ENCODE measurements at regions not wholly inside any gene's neighbourhood (a gene's known extent, or its start where the extent isn't known, plus 50 kb on each side); places are given as distances from the start of the nearest gene placed in this dataset.

- Histone ChIP-seq H3K9me3 (ENCODE audit: control insufficient read depth in 2 of 2, low read length in 2 of 2) (no peaks in the 10 kb centered on the region), H3K4me1 (ENCODE audit: control insufficient read depth in 2 of 2, insufficient read depth in 2 of 2, low read length in 2 of 2) (no peaks in the 10 kb centered on the region), H3K27me3 (ENCODE audit: control insufficient read depth in 2 of 2, insufficient read depth in 2 of 2, low read length in 2 of 2) (no peaks in the 10 kb centered on the region), H3K9ac (ENCODE audit: low read depth in 1 of 2, low read length in 2 of 2) (no peak overlapping the region), H3K4me3 (ENCODE audit: low read length in 2 of 2) (no peak overlapping the region), H3K36me3 (ENCODE audit: control insufficient read depth in 2 of 2, insufficient read depth in 2 of 2, low read length in 2 of 2) (no peaks in the 10 kb centered on the region), H3K27ac (ENCODE audit: low read depth in 2 of 2, low read length in 2 of 2) (no peak overlapping the region)
These were observed 158.9 kb upstream of the MEIS1 start for GRCh38 chr2:66275984-66276383.

- no peaks in the 10 kb centered on the region for H3K27me3 ChIP-seq (ENCODE audit: control insufficient read depth in 2 of 2, insufficient read depth in 2 of 2, low read length in 2 of 2)
- H3K9me3 ChIP-seq (ENCODE audit: control insufficient read depth in 2 of 2, low read length in 2 of 2) = no peaks in the 10 kb centered on the region
- no peak overlapping the region for H3K9ac ChIP-seq (ENCODE audit: low read depth in 1 of 2, low read length in 2 of 2)
- H3K36me3 ChIP-seq (ENCODE audit: control insufficient read depth in 2 of 2, insufficient read depth in 2 of 2, low read length in 2 of 2) = no peaks in the 10 kb centered on the region
- no peak overlapping the region for H3K27ac ChIP-seq (ENCODE audit: low read depth in 2 of 2, low read length in 2 of 2)
- no peak overlapping the region for H3K4me3 ChIP-seq (ENCODE audit: low read length in 2 of 2)
- H3K4me1 ChIP-seq (ENCODE audit: control insufficient read depth in 2 of 2, insufficient read depth in 2 of 2, low read length in 2 of 2) = no peaks in the 10 kb centered on the region
These were observed 160.9 kb upstream of the MEIS1 start for GRCh38 chr2:66273933-66274490.

GRCh38 chr2:66272751-66273150 lies 162.2 kb upstream of the MEIS1 start:
- no peaks in the 10 kb centered on the region for H3K27me3 ChIP-seq (ENCODE audit: control insufficient read depth in 2 of 2, insufficient read depth in 2 of 2, low read length in 2 of 2)
- H3K4me3 ChIP-seq (ENCODE audit: low read length in 2 of 2) = no peak overlapping the region
- no peaks in the 10 kb centered on the region for H3K36me3 ChIP-seq (ENCODE audit: control insufficient read depth in 2 of 2, insufficient read depth in 2 of 2, low read length in 2 of 2)
- H3K9me3 ChIP-seq (ENCODE audit: control insufficient read depth in 2 of 2, low read length in 2 of 2) = no peaks in the 10 kb centered on the region
- no peaks in the 10 kb centered on the region for H3K4me1 ChIP-seq (ENCODE audit: control insufficient read depth in 2 of 2, insufficient read depth in 2 of 2, low read length in 2 of 2)
- H3K27ac ChIP-seq (ENCODE audit: low read depth in 2 of 2, low read length in 2 of 2) = no peak overlapping the region
- H3K9ac ChIP-seq (ENCODE audit: low read depth in 1 of 2, low read length in 2 of 2) = no peak overlapping the region

- H3K4me3 ChIP-seq (ENCODE audit: low read length in 2 of 2) = no peak overlapping the region
- H3K27me3 ChIP-seq (ENCODE audit: control insufficient read depth in 2 of 2, insufficient read depth in 2 of 2, low read length in 2 of 2) = no peaks in the 10 kb centered on the region
- no peaks in the 10 kb centered on the region for H3K4me1 ChIP-seq (ENCODE audit: control insufficient read depth in 2 of 2, insufficient read depth in 2 of 2, low read length in 2 of 2)
- no peaks in the 10 kb centered on the region for H3K9me3 ChIP-seq (ENCODE audit: control insufficient read depth in 2 of 2, low read length in 2 of 2)
- no peak overlapping the region for H3K27ac ChIP-seq (ENCODE audit: low read depth in 2 of 2, low read length in 2 of 2)
- H3K36me3 ChIP-seq (ENCODE audit: control insufficient read depth in 2 of 2, insufficient read depth in 2 of 2, low read length in 2 of 2) = no peaks in the 10 kb centered on the region
- H3K9ac ChIP-seq (ENCODE audit: low read depth in 1 of 2, low read length in 2 of 2) = no peak overlapping the region
These were observed 163.1 kb upstream of the MEIS1 start for GRCh38 chr2:66271777-66272176.

GRCh38 chr2:66270247-66270646 lies 164.7 kb upstream of the MEIS1 start:
- no peaks in the 10 kb centered on the region for H3K36me3 ChIP-seq (ENCODE audit: control insufficient read depth in 2 of 2, insufficient read depth in 2 of 2, low read length in 2 of 2)
- no peak overlapping the region for H3K4me3 ChIP-seq (ENCODE audit: low read length in 2 of 2)
- no peaks in the 10 kb centered on the region for H3K9me3 ChIP-seq (ENCODE audit: control insufficient read depth in 2 of 2, low read length in 2 of 2)
- no peaks in the 10 kb centered on the region for H3K27me3 ChIP-seq (ENCODE audit: control insufficient read depth in 2 of 2, insufficient read depth in 2 of 2, low read length in 2 of 2)
- no peak overlapping the region for H3K27ac ChIP-seq (ENCODE audit: low read depth in 2 of 2, low read length in 2 of 2)
- no peak overlapping the region for H3K9ac ChIP-seq (ENCODE audit: low read depth in 1 of 2, low read length in 2 of 2)
- H3K4me1 ChIP-seq (ENCODE audit: control insufficient read depth in 2 of 2, insufficient read depth in 2 of 2, low read length in 2 of 2) = no peaks in the 10 kb centered on the region

GRCh38 chr2:66269166-66269565 lies 165.8 kb upstream of the MEIS1 start:
- no peaks in the 10 kb centered on the region for H3K36me3 ChIP-seq (ENCODE audit: control insufficient read depth in 2 of 2, insufficient read depth in 2 of 2, low read length in 2 of 2)

GRCh38 chr2:66268756-66269155 lies 166.2 kb upstream of the MEIS1 start:
- no peaks in the 10 kb centered on the region for H3K9me3 ChIP-seq (ENCODE audit: control insufficient read depth in 2 of 2, low read length in 2 of 2)
- no peaks in the 10 kb centered on the region for H3K4me1 ChIP-seq (ENCODE audit: control insufficient read depth in 2 of 2, insufficient read depth in 2 of 2, low read length in 2 of 2)
- H3K9ac ChIP-seq (ENCODE audit: low read depth in 1 of 2, low read length in 2 of 2) = no peak overlapping the region
- no peak overlapping the region for H3K27ac ChIP-seq (ENCODE audit: low read depth in 2 of 2, low read length in 2 of 2)
- H3K27me3 ChIP-seq (ENCODE audit: control insufficient read depth in 2 of 2, insufficient read depth in 2 of 2, low read length in 2 of 2) = no peaks in the 10 kb centered on the region
- no peak overlapping the region for H3K4me3 ChIP-seq (ENCODE audit: low read length in 2 of 2)
- H3K36me3 ChIP-seq (ENCODE audit: control insufficient read depth in 2 of 2, insufficient read depth in 2 of 2, low read length in 2 of 2) = no peaks in the 10 kb centered on the region

More at GRCh38 chr2:66269166-66269565, 165.8 kb upstream of the MEIS1 start:
- H3K9ac ChIP-seq (ENCODE audit: low read depth in 1 of 2, low read length in 2 of 2) = no peak overlapping the region
- H3K9me3 ChIP-seq (ENCODE audit: control insufficient read depth in 2 of 2, low read length in 2 of 2) = no peaks in the 10 kb centered on the region
- H3K4me3 ChIP-seq (ENCODE audit: low read length in 2 of 2) = no peak overlapping the region
- no peaks in the 10 kb centered on the region for H3K4me1 ChIP-seq (ENCODE audit: control insufficient read depth in 2 of 2, insufficient read depth in 2 of 2, low read length in 2 of 2)
- H3K27ac ChIP-seq (ENCODE audit: low read depth in 2 of 2, low read length in 2 of 2) = no peak overlapping the region
- H3K27me3 ChIP-seq (ENCODE audit: control insufficient read depth in 2 of 2, insufficient read depth in 2 of 2, low read length in 2 of 2) = no peaks in the 10 kb centered on the region

GRCh38 chr2:66264354-66264753 lies 170.6 kb upstream of the MEIS1 start:
- Histone ChIP-seq H3K4me3 (ENCODE audit: low read length in 2 of 2) (no peak overlapping the region), H3K27me3 (ENCODE audit: control insufficient read depth in 2 of 2, insufficient read depth in 2 of 2, low read length in 2 of 2) (no peaks in the 10 kb centered on the region), H3K36me3 (ENCODE audit: control insufficient read depth in 2 of 2, insufficient read depth in 2 of 2, low read length in 2 of 2) (no peaks in the 10 kb centered on the region), H3K4me1 (ENCODE audit: control insufficient read depth in 2 of 2, insufficient read depth in 2 of 2, low read length in 2 of 2) (no peaks in the 10 kb centered on the region), H3K27ac (ENCODE audit: low read depth in 2 of 2, low read length in 2 of 2) (no peak overlapping the region), H3K9ac (ENCODE audit: low read depth in 1 of 2, low read length in 2 of 2) (no peak overlapping the region), H3K9me3 (ENCODE audit: control insufficient read depth in 2 of 2, low read length in 2 of 2) (no peaks in the 10 kb centered on the region)

- Histone ChIP-seq H3K27ac (ENCODE audit: low read depth in 2 of 2, low read length in 2 of 2) (no peak overlapping the region), H3K9ac (ENCODE audit: low read depth in 1 of 2, low read length in 2 of 2) (no peak overlapping the region), H3K4me1 (ENCODE audit: control insufficient read depth in 2 of 2, insufficient read depth in 2 of 2, low read length in 2 of 2) (no peaks in the 10 kb centered on the region), H3K9me3 (ENCODE audit: control insufficient read depth in 2 of 2, low read length in 2 of 2) (no peaks in the 10 kb centered on the region), H3K4me3 (ENCODE audit: low read length in 2 of 2) (no peak overlapping the region), H3K27me3 (ENCODE audit: control insufficient read depth in 2 of 2, insufficient read depth in 2 of 2, low read length in 2 of 2) (no peaks in the 10 kb centered on the region), H3K36me3 (ENCODE audit: control insufficient read depth in 2 of 2, insufficient read depth in 2 of 2, low read length in 2 of 2) (no peaks in the 10 kb centered on the region)
These were observed 179.1 kb upstream of the MEIS1 start for GRCh38 chr2:66255867-66256266.

- Histone ChIP-seq H3K9ac (ENCODE audit: low read depth in 1 of 2, low read length in 2 of 2) (no peak overlapping the region), H3K27ac (ENCODE audit: low read depth in 2 of 2, low read length in 2 of 2) (no peak overlapping the region), H3K36me3 (ENCODE audit: control insufficient read depth in 2 of 2, insufficient read depth in 2 of 2, low read length in 2 of 2) (no peaks in the 10 kb centered on the region), H3K4me1 (ENCODE audit: control insufficient read depth in 2 of 2, insufficient read depth in 2 of 2, low read length in 2 of 2) (no peaks in the 10 kb centered on the region), H3K27me3 (ENCODE audit: control insufficient read depth in 2 of 2, insufficient read depth in 2 of 2, low read length in 2 of 2) (no peaks in the 10 kb centered on the region), H3K9me3 (ENCODE audit: control insufficient read depth in 2 of 2, low read length in 2 of 2) (no peaks in the 10 kb centered on the region), H3K4me3 (ENCODE audit: low read length in 2 of 2) (no peak overlapping the region)
These were observed 179.8 kb upstream of the MEIS1 start for GRCh38 chr2:66255136-66255535.

GRCh38 chr2:66253066-66253465 lies 181.9 kb upstream of the MEIS1 start:
- H3K9ac ChIP-seq (ENCODE audit: low read depth in 1 of 2, low read length in 2 of 2) = no peak overlapping the region
- no peak overlapping the region for H3K27ac ChIP-seq (ENCODE audit: low read depth in 2 of 2, low read length in 2 of 2)
- H3K9me3 ChIP-seq (ENCODE audit: control insufficient read depth in 2 of 2, low read length in 2 of 2) = no peaks in the 10 kb centered on the region
- H3K4me1 ChIP-seq (ENCODE audit: control insufficient read depth in 2 of 2, insufficient read depth in 2 of 2, low read length in 2 of 2) = no peaks in the 10 kb centered on the region
- H3K36me3 ChIP-seq (ENCODE audit: control insufficient read depth in 2 of 2, insufficient read depth in 2 of 2, low read length in 2 of 2) = no peaks in the 10 kb centered on the region
- H3K27me3 ChIP-seq (ENCODE audit: control insufficient read depth in 2 of 2, insufficient read depth in 2 of 2, low read length in 2 of 2) = no peaks in the 10 kb centered on the region
- no peak overlapping the region for H3K4me3 ChIP-seq (ENCODE audit: low read length in 2 of 2)

Measured in mucosa of rectum (tissue), 2 donors.